Karpas-422 (cell line): ENCODE measurements at regions not wholly inside any gene's neighbourhood (a gene's known extent, or its start where the extent isn't known, plus 50 kb on each side); places are given as distances from the start of the nearest gene placed in this dataset.

Source experiments
- DNase-seq: peaks from one replicate; pipeline ENCODE4 v3.0.0-alpha.2; 2015
- H2AFZ ChIP-seq: fragments of 200-600 bp; sonication (generic); 2 replicates; pipeline ENCODE4 v1.6.1; 2014; ENCODE audit warnings: antibody characterized with exemption, low read length, mixed read lengths
- H3K27ac ChIP-seq: fragments of 200-600 bp; sonication (generic); 2 replicates; pipeline ENCODE4 v1.5.1; 2014; ENCODE audit warnings: mild to moderate bottlenecking, low read length, moderate library complexity
- H3K27me3 ChIP-seq: fragments of 200-600 bp; sonication (generic); 2 replicates; pipeline ENCODE4 v1.6.1; 2014; ENCODE audit warnings: low read length, mixed read lengths
- H3K36me3 ChIP-seq: fragments of 200-600 bp; sonication (generic); 2 replicates; pipeline ENCODE4 v1.6.1; 2014; ENCODE audit warnings: low read length, mixed read lengths; ENCODE audit not compliant: insufficient read depth
- H3K4me1 ChIP-seq: fragments of 200-600 bp; sonication (generic); 2 replicates; pipeline ENCODE4 v1.6.1; 2014; ENCODE audit warnings: mild to moderate bottlenecking, low read length, mixed read lengths
- H3K4me2 ChIP-seq: fragments of 200-600 bp; sonication (generic); 2 replicates; pipeline ENCODE4 v1.6.1; 2014; ENCODE audit warnings: low read length, low read depth, mild to moderate bottlenecking; ENCODE audit not compliant: poor library complexity, severe bottlenecking
- H3K4me3 ChIP-seq: fragments of 200-600 bp; sonication (generic); 2 replicates; pipeline ENCODE4 v1.5.1; 2014; ENCODE audit warnings: mild to moderate bottlenecking, antibody characterized with exemption, low read length, mixed read lengths
- H3K79me2 ChIP-seq: fragments of 200-600 bp; sonication (generic); 2 replicates; pipeline ENCODE4 v1.6.1; 2014; ENCODE audit warnings: mild to moderate bottlenecking, low read length, mixed read lengths
- H3K9ac ChIP-seq: fragments of 200-600 bp; sonication (generic); 2 replicates; pipeline ENCODE4 v1.6.0; 2014; ENCODE audit warnings: low read length
- H3K9me2 ChIP-seq: fragments of 200-600 bp; sonication (generic), shearing (Covaris generic); replicated peaks from 2 replicates; pipeline ENCODE4 v1.6.0; 2014; ENCODE audit warnings: mild to moderate bottlenecking, low read length, moderate library complexity; ENCODE audit not compliant: insufficient read depth
- H3K9me3 ChIP-seq: fragments of 300-700, 200-600 bp; sonication (generic); 2 replicates; pipeline ENCODE4 v1.6.1; 2014; ENCODE audit warnings: low read length, mixed read lengths
- H4K20me1 ChIP-seq: fragments of 200-600 bp; sonication (generic); 2 replicates; pipeline ENCODE4 v1.6.1; 2014; ENCODE audit warnings: mild to moderate bottlenecking, antibody characterized with exemption, low read length, low read depth; ENCODE audit not compliant: insufficient read depth

DNA sequence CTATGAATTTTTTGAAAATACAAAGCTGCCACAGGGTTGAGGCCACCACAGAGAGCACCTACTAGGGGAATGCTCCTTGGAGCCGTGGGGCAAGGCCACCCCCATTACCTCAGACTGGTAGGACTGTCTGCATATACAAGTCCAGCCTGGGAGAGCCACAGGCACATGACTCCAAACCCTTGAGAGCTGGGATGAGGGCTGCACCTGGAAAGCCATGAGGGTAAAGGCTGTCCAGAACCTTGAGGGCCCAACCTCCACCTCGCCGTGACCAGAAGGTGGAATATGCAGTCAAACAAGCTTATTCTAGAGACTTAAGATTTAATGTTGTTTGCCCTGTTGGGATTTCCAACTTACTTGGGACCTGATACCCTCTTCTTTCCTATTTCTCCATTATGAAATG is 69.5 kb upstream of the TSLP start:
- Histone ChIP-seq H3K27ac (no peak overlapping the region), H3K4me3 (no peak overlapping the region), H2AFZ (no peak overlapping the region), H3K27me3 (no peaks in the 10 kb centered on the region), H3K4me2 (no peak overlapping the region), H3K9ac (no peak overlapping the region), H3K36me3 (no peaks in the 10 kb centered on the region), H3K9me3 (no peaks in the 10 kb centered on the region), H3K9me2 (no peaks in the 10 kb centered on the region), H4K20me1 (no peaks in the 10 kb centered on the region), H3K79me2 (no peaks in the 10 kb centered on the region), H3K4me1 (no peaks in the 10 kb centered on the region)
- DNase-seq = no peak

- H3K4me3 ChIP-seq = no peak overlapping the region
- H3K79me2 ChIP-seq = no peaks in the 10 kb centered on the region
- no peak overlapping the region for H3K4me2 ChIP-seq
- no peaks in the 10 kb centered on the region for H3K9me2 ChIP-seq
- no peaks in the 10 kb centered on the region for H3K4me1 ChIP-seq
- no peak overlapping the region for H3K27ac ChIP-seq
- no peak for DNase-seq
- no peaks in the 10 kb centered on the region for H3K9me3 ChIP-seq
- no peak overlapping the region for H3K9ac ChIP-seq
- H2AFZ ChIP-seq = no peak overlapping the region
- no peaks in the 10 kb centered on the region for H3K27me3 ChIP-seq
- H4K20me1 ChIP-seq = no peaks in the 10 kb centered on the region
- no peaks in the 10 kb centered on the region for H3K36me3 ChIP-seq
Measured at GRCh38 chr5:111003623-111004022, 67.9 kb upstream of the TSLP start.

DNA sequence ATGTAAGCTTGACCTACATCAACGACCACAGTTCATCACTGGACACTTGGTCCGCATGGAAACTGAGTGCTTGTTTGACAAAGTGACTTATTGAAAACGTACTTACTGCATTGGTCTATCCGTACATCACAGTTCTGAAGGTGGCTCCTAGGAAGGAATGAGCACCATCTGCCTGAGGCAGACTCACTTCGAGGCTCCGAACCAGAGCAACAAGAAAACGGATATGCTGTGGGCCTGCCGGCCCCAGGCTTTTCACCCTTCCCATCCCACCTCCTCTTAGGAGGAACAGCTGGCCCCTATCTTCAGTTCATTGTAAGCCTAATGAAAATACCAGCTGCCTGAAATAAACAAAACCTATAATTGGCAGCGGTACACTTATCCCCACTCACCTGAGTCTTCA is 67.2 kb upstream of the TSLP start:
- H3K79me2 ChIP-seq = no peaks in the 10 kb centered on the region

DNA sequence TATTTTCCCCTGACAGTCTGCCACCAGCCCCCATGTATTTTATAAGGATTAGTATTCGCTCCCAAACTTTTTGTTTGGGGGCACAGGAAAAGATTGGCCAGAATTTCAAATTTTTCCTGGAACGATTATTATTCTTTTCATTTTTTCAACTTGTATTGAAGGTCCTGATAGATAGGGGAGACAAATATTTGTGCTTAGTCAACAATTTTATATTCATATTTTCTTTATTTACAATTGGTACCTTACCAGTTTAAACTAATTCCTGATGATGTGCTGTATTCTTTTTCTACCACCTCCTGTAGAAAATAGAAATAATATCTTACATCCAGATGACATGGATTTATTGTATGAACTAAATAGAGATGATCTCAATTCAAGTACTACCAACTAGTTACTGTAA is 60.7 kb upstream of the TSLP start:
- no peak overlapping the region for H3K4me3 ChIP-seq
- H3K4me2 ChIP-seq = no peak overlapping the region
- no peaks in the 10 kb centered on the region for H3K27me3 ChIP-seq
- H3K9ac ChIP-seq = no peak overlapping the region
- no peak overlapping the region for H3K27ac ChIP-seq
- no peaks in the 10 kb centered on the region for H3K9me3 ChIP-seq
- no peak for DNase-seq
- H3K4me1 ChIP-seq = no peaks in the 10 kb centered on the region
- H3K36me3 ChIP-seq = no peaks in the 10 kb centered on the region
- H2AFZ ChIP-seq = no peak overlapping the region
- no peaks in the 10 kb centered on the region for H4K20me1 ChIP-seq
- H3K9me2 ChIP-seq = no peaks in the 10 kb centered on the region
- no peaks in the 10 kb centered on the region for H3K79me2 ChIP-seq

More for the DNA sequence above, 67.2 kb upstream of the TSLP start:
- Histone ChIP-seq H3K36me3 (no peaks in the 10 kb centered on the region), H3K4me1 (no peaks in the 10 kb centered on the region), H3K27ac (no peak overlapping the region), H3K27me3 (no peaks in the 10 kb centered on the region), H3K4me3 (no peak overlapping the region), H2AFZ (no peak overlapping the region), H3K9me3 (no peaks in the 10 kb centered on the region), H3K9me2 (no peaks in the 10 kb centered on the region), H3K9ac (no peak overlapping the region), H3K4me2 (no peak overlapping the region), H4K20me1 (no peaks in the 10 kb centered on the region)
- no peak for DNase-seq

GRCh38 chr5:111013011-111013410 is 58.5 kb upstream of the TSLP start:
- H3K4me1 ChIP-seq = no peaks in the 10 kb centered on the region
- no peaks in the 10 kb centered on the region for H3K27me3 ChIP-seq
- no peaks in the 10 kb centered on the region for H3K9me2 ChIP-seq
- H3K27ac ChIP-seq = no peak overlapping the region
- no peaks in the 10 kb centered on the region for H4K20me1 ChIP-seq
- H3K4me2 ChIP-seq = no peak overlapping the region
- no peak for DNase-seq
- no peaks in the 10 kb centered on the region for H3K36me3 ChIP-seq
- no peak overlapping the region for H3K9ac ChIP-seq
- H3K4me3 ChIP-seq = no peak overlapping the region
- no peak overlapping the region for H2AFZ ChIP-seq
- no peaks in the 10 kb centered on the region for H3K79me2 ChIP-seq
- no peaks in the 10 kb centered on the region for H3K9me3 ChIP-seq

GRCh38 chr5:111016801-111017200 is 54.7 kb upstream of the TSLP start:
- H4K20me1 ChIP-seq = no peaks in the 10 kb centered on the region
- no peaks in the 10 kb centered on the region for H3K9me3 ChIP-seq
- no peaks in the 10 kb centered on the region for H3K36me3 ChIP-seq
- H3K4me1 ChIP-seq = no peaks in the 10 kb centered on the region
- H3K4me2 ChIP-seq = no peak overlapping the region
- H3K9me2 ChIP-seq = no peaks in the 10 kb centered on the region
- H3K27ac ChIP-seq = no peak overlapping the region
- H3K79me2 ChIP-seq = no peaks in the 10 kb centered on the region
- DNase-seq = no peak
- H3K4me3 ChIP-seq = no peak overlapping the region
- H2AFZ ChIP-seq = no peak overlapping the region
- H3K27me3 ChIP-seq = no peaks in the 10 kb centered on the region
- H3K9ac ChIP-seq = no peak overlapping the region

DNA sequence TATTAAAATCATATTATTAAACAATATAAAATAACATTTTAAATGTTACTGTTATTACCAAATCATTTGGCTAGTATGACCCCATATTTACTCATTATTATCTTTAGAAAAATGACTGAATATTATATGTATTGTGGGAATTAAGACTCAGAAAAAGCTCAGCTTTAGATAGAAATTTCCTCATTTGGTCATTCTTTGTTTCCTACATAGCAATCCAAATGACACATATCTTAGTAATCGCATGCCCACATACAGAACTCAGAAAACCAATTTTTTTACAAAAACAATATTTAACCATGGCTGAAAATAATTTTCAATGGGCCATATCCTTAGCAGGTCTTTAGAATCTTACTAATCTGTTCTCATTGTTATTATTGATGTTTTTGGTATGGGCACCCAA is 53.8 kb upstream of the TSLP start:
- no peaks in the 10 kb centered on the region for H3K4me1 ChIP-seq
- no peaks in the 10 kb centered on the region for H3K9me2 ChIP-seq
- H3K27me3 ChIP-seq = no peaks in the 10 kb centered on the region
- no peak overlapping the region for H2AFZ ChIP-seq
- no peaks in the 10 kb centered on the region for H3K79me2 ChIP-seq
- no peak overlapping the region for H3K4me2 ChIP-seq
- H3K27ac ChIP-seq = no peak overlapping the region
- no peak for DNase-seq
- no peaks in the 10 kb centered on the region for H4K20me1 ChIP-seq
- H3K9me3 ChIP-seq = no peaks in the 10 kb centered on the region
- no peak overlapping the region for H3K9ac ChIP-seq
- H3K36me3 ChIP-seq = no peaks in the 10 kb centered on the region
- H3K4me3 ChIP-seq = no peak overlapping the region
